Stomach (tissue), 8 donors: ENCODE measurements at regions not wholly inside any gene's neighbourhood (a gene's known extent, or its start where the extent isn't known, plus 50 kb on each side); places are given as distances from the start of the nearest gene placed in this dataset.

Experiments
- DNase-seq, 2 donors: peaks; one replicate each; pipeline versions ENCODE4 v3.0.0 to v3.0.0-alpha.2; 2013 to 2019
- H3K27ac ChIP-seq, 5 donors: fragments of 200-600 bp in 4 of 5; sonication (generic) in 4 of 5; one replicate each; pipeline ENCODE4 v1.5.1; 2013 to 2019; ENCODE audit warnings: mild to moderate bottlenecking in 1 of 5, moderate library complexity in 1 of 5
- H3K27me3 ChIP-seq, 3 donors: fragments of 200-600 bp; sonication (generic); one replicate each; pipeline ENCODE4 v1.5.1; 2017 to 2019; ENCODE audit warnings: mixed run types in 1 of 3
- H3K36me3 ChIP-seq, 4 donors: fragments of 200-600 bp; sonication (generic); 1 replicate in 3 of 4; 2 replicates in 1 of 4; pipeline ENCODE4 v1.5.1; 2016 to 2019
- H3K4me1 ChIP-seq, 4 donors: fragments of 200-600 bp; sonication (generic); one replicate each; pipeline ENCODE4 v1.5.1; 2016 to 2019
- H3K4me3 ChIP-seq, 4 donors: fragments of 200-600 bp; sonication (generic) in 3 of 4; one replicate each; pipeline ENCODE4 v1.5.1; 2016 to 2019; ENCODE audit warnings: mild to moderate bottlenecking in 1 of 4
- H3K9me3 ChIP-seq, 4 donors: fragments of 200-600 bp; sonication (generic); one replicate each; pipeline ENCODE4 v1.5.1; 2016 to 2019
- CTCF ChIP-seq, 7 experiments: fragments of 450-650 bp in 4 of 7; fragments of 200-600 bp in 3 of 7; sonication (generic) in 3 of 7; IDR thresholded peaks; one replicate each; pipeline ENCODE4 v1.5.1; 2016 to 2019; ENCODE audit warnings: antibody characterized with exemption in 7 of 7, control low read depth in 2 of 7, mild to moderate bottlenecking in 1 of 7
- EP300 ChIP-seq: sonication (generic); formaldehyde crosslinking; IDR thresholded peaks from one replicate; pipeline ENCODE4 v1.6.1; 2017; ENCODE audit warnings: antibody characterized with exemption
- POLR2A ChIP-seq, 4 donors: fragments of 450-650 bp; IDR thresholded peaks; one replicate each; pipeline ENCODE4 v1.6.1; 2016; ENCODE audit warnings: antibody characterized with exemption in 4 of 4, control low read depth in 2 of 4, mild to moderate bottlenecking in 1 of 4, moderate library complexity in 1 of 4
- POLR2AphosphoS5 ChIP-seq, 3 donors: sonication (generic); formaldehyde crosslinking; IDR thresholded peaks; one replicate each; pipeline ENCODE4 v1.6.1; 2016; ENCODE audit warnings: antibody characterized with exemption in 3 of 3
- WGBS, 5 donors: extraction: QIAGEN DNeasy Blood & Tissue Kit in 3 of 5; methylation state at CpG; one replicate each; pipeline versions ENCODE4 v1.1.5 to v1.1.7; 2013 to 2018; 5-methylcytosine and 5-hydroxymethylcytosine counted together
- intact Hi-C: fragments of 100-400 bp; cut with DNase I; formaldehyde crosslinking; loops from one replicate; pipeline ENCODE4 v1.15.1; 2023; ENCODE audit warnings: low total_unique reads
- donor health status: healthy with polysubstance abuse.
- donor health status: Bipolar disorder and iron deficiency.
- donor health status: healthy.

DNA sequence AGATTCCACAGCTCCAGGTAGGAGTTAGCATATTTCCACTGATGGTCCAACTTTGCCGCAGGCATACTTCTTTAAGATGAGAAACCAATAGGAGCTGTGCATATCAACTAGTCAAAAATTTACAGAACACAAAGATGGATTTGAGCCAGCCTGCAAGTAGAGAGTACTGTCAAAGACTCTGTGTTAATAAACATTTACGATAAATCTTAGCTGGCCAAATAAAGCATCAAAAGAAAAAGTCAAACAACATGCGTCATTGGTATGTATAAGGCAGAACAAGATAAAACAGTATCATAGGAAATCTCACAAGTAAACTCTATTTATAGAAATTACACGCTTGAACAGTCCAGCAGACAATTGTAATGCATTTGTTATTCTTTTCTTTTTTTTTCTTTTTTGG is 907.4 kb upstream of the AGA start:
- H3K4me3 ChIP-seq = no peak overlapping the region
- intact Hi-C loops = no loop called here
- TF ChIP-seq CTCF (IDR thresholded peaks at IDR 0.05) (no peak), POLR2A (IDR thresholded peaks at IDR 0.05) (no peak), EP300 (no peak), POLR2AphosphoS5 (IDR thresholded peaks at IDR 0.05) (no peak)
- no peaks in the 10 kb centered on the region for H3K27me3 ChIP-seq
- no peaks in the 10 kb centered on the region for H3K9me3 ChIP-seq
- no peak for DNase-seq
- H3K36me3 ChIP-seq = no peaks in the 10 kb centered on the region
- H3K27ac ChIP-seq = no peak overlapping the region
- WGBS, 5 donors = 45 to 58% (median 47%) methylated on average over 4 of the region's 4 CpGs
- no peaks in the 10 kb centered on the region for H3K4me1 ChIP-seq

DNA sequence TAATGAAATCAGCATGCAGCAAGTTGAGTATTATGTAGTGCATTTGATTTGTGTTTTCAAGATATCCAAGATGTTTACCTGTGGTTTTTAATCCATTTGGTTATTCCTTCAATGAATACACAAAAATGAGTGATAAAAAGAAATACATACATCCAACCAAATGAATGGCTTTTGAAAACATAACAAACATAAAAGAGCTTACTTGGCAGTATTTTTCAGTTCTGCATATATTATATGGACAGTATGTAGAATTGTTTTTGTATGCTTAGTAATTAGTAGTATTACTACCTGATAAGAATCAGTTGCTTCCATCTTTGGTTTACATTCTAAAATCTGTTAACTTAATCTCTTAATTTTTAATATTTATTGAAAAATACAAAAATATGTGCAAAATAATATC is 908.9 kb upstream of the AGA start:
- intact Hi-C loops = no loop called here
- DNase-seq = no peak
- Histone ChIP-seq H3K27ac (no peak overlapping the region), H3K27me3 (no peaks in the 10 kb centered on the region), H3K36me3 (no peaks in the 10 kb centered on the region), H3K9me3 (no peaks in the 10 kb centered on the region), H3K4me3 (no peak overlapping the region), H3K4me1 (no peaks in the 10 kb centered on the region)
- TF ChIP-seq POLR2A (IDR thresholded peaks at IDR 0.05) = no peak
- TF ChIP-seq POLR2AphosphoS5 (IDR thresholded peaks at IDR 0.05) = no peak
- TF ChIP-seq EP300 = no peak
- no peak for TF ChIP-seq CTCF (IDR thresholded peaks at IDR 0.05)

GRCh38 chr4:178356725-178357124 is 914.5 kb upstream of the AGA start:
- H3K27me3 ChIP-seq = no peaks in the 10 kb centered on the region
- no peak for DNase-seq
- H3K36me3 ChIP-seq = no peaks in the 10 kb centered on the region
- no peak overlapping the region for H3K4me3 ChIP-seq
- no peak overlapping the region for H3K27ac ChIP-seq
- WGBS, 5 donors = 55 to 98% (median 91%) methylated on average over 2 of the region's 2 CpGs
- no peaks in the 10 kb centered on the region for H3K4me1 ChIP-seq
- intact Hi-C loops = no loop called here
- H3K9me3 ChIP-seq = no peaks in the 10 kb centered on the region
- TF ChIP-seq POLR2AphosphoS5 (IDR thresholded peaks at IDR 0.05) = no peak
- no peak for TF ChIP-seq EP300
- TF ChIP-seq POLR2A (IDR thresholded peaks at IDR 0.05) = no peak
- TF ChIP-seq CTCF (IDR thresholded peaks at IDR 0.05) = no peak

GRCh38 chr4:178385481-178385880 is 943.2 kb upstream of the AGA start:
- 59 to 78% (median 73%) methylated on average over 2 of the region's 2 CpGs for WGBS, 5 donors
- no peak for DNase-seq
- intact Hi-C loops = no loop called here

More at GRCh38 chr4:178385481-178385880, 943.2 kb upstream of the AGA start:
- Histone ChIP-seq H3K4me3 (no peak overlapping the region), H3K9me3 (no peaks in the 10 kb centered on the region), H3K4me1 (no peaks in the 10 kb centered on the region), H3K27ac (no peak overlapping the region), H3K36me3 (no peaks in the 10 kb centered on the region), H3K27me3 (no peaks in the 10 kb centered on the region)
- TF ChIP-seq POLR2AphosphoS5 (IDR thresholded peaks at IDR 0.05) (no peak), CTCF (IDR thresholded peaks at IDR 0.05) (no peak), EP300 (no peak), POLR2A (IDR thresholded peaks at IDR 0.05) (no peak)
